H1 (cell line): ENCODE measurements at regions not wholly inside any gene's neighbourhood (a gene's known extent, or its start where the extent isn't known, plus 50 kb on each side); places are given as distances from the start of the nearest gene placed in this dataset.

Source experiments
- CTCF ChIA-PET: fragments of 300-600 bp; sonication (Branson Sonifier 250); formaldehyde crosslinking; loops from one replicate; lab custom pipeline; 2021; ENCODE audit not compliant: partially characterized antibody; lab: Charles Lee
- POLR2A ChIA-PET: fragments of 300-600 bp; sonication (Branson Sonifier 250); formaldehyde crosslinking; loops from one replicate; lab custom pipeline; 2021; ENCODE audit warnings: inconsistent platforms; ENCODE audit not compliant: partially characterized antibody; lab: Charles Lee
- DNase-seq, 2 experiments: peaks; one replicate each; pipeline versions ENCODE4 v3.0.0 to v3.0.0-alpha.2; 2010 to 2022; ENCODE audit warnings: low spot score in 2 of 2, low read depth in 1 of 2, mixed read lengths in 1 of 2
- FAIRE-seq: peaks from 2 replicates; lab custom pipeline; 2011; peaks lifted over from hg19 to GRCh38; lab: Jason Lieb, UNC
- H2AFZ ChIP-seq: 2 replicates; pipeline ENCODE4 v1.8.1; 2012; ENCODE audit warnings: low read length, inconsistent platforms
- H2AK5ac ChIP-seq: 2 replicates; pipeline ENCODE4 v1.6.1; 2013; ENCODE audit warnings: low read depth, low read length
- H2BK120ac ChIP-seq: replicated peaks from 2 replicates; pipeline ENCODE3; 2013; ENCODE audit warnings: low read depth, low read length, inconsistent platforms
- H2BK12ac ChIP-seq: 2 replicates; pipeline ENCODE4 v1.6.1; 2013; ENCODE audit warnings: low read depth, low read length
- H2BK15ac ChIP-seq: 2 replicates; pipeline ENCODE4 v1.6.1; 2013; ENCODE audit warnings: low read length
- H2BK20ac ChIP-seq: 2 replicates; pipeline ENCODE4 v1.6.1; 2013; ENCODE audit warnings: low read length
- H2BK5ac ChIP-seq: 2 replicates; pipeline ENCODE4 v1.6.1; 2013; ENCODE audit warnings: low read depth, low read length
- H3K14ac ChIP-seq: 2 replicates; pipeline ENCODE4 v1.6.1; 2013; ENCODE audit warnings: inconsistent platforms; ENCODE audit not compliant: insufficient read length
- H3K18ac ChIP-seq: 2 replicates; pipeline ENCODE4 v1.6.1; 2013; ENCODE audit warnings: low read length; ENCODE audit errors: extremely low read depth
- H3K23ac ChIP-seq: 2 replicates; pipeline ENCODE4 v1.6.1; 2013; ENCODE audit warnings: inconsistent platforms; ENCODE audit not compliant: insufficient read length
- H3K23me2 ChIP-seq: 2 replicates; pipeline ENCODE4 v1.6.1; 2013; ENCODE audit warnings: low read depth, low read length
- H3K27ac ChIP-seq: 2 replicates; pipeline ENCODE4 v1.6.1; 2011; ENCODE audit warnings: low read depth, low read length, inconsistent platforms
- H3K27me3 ChIP-seq, 4 experiments: replicated peaks in 1 of 4; 1 replicate in 1 of 4; 2 replicates in 3 of 4; pipeline versions ENCODE4 v1.6.1 to v1.8.1; 2011 to 2013; ENCODE audit warnings: low read length in 3 of 4, mild to moderate bottlenecking in 3 of 4, inconsistent platforms in 2 of 4, mixed read lengths in 2 of 4, moderate library complexity in 1 of 4; ENCODE audit not compliant: control insufficient read depth in 3 of 4, insufficient read depth in 3 of 4; ENCODE audit errors: extremely low read depth in 1 of 4
- H3K36me3 ChIP-seq, 4 experiments: 2 replicates each; pipeline versions ENCODE4 v1.6.1 to v1.8.1; 2011 to 2013; ENCODE audit warnings: mild to moderate bottlenecking in 4 of 4, low read length in 3 of 4, moderate library complexity in 2 of 4, control low read depth in 1 of 4, inconsistent platforms in 1 of 4; ENCODE audit not compliant: insufficient read depth in 4 of 4, control insufficient read depth in 2 of 4
- H3K4ac ChIP-seq: replicated peaks from 2 replicates; pipeline ENCODE3; 2013; ENCODE audit warnings: low read length, low read depth, mixed read lengths, inconsistent platforms; ENCODE audit not compliant: insufficient read length
- H3K4me1 ChIP-seq, 4 experiments: replicated peaks in 1 of 4; 1 replicate in 1 of 4; 2 replicates in 3 of 4; pipeline versions ENCODE4 v1.6.1 to v1.8.1; 2011 to 2013; ENCODE audit warnings: low read length in 3 of 4, inconsistent platforms in 2 of 4, mixed read lengths in 1 of 4; ENCODE audit not compliant: insufficient read depth in 4 of 4, control insufficient read depth in 3 of 4
- H3K4me2 ChIP-seq, 2 experiments: 2 replicates each; pipeline versions ENCODE4 v1.6.1 to v1.8.1; 2011 to 2013; ENCODE audit warnings: low read depth in 2 of 2, low read length in 2 of 2, control low read depth in 1 of 2, inconsistent platforms in 1 of 2, mild to moderate bottlenecking in 1 of 2; ENCODE audit not compliant: insufficient read depth in 1 of 2
- H3K4me3 ChIP-seq, 4 experiments: fragments of 200-600, 300-600 bp in 1 of 4; sonication (generic), shearing (Covaris generic), sonication (Bioruptor Twin) in 1 of 4; 2 replicates each; pipeline versions ENCODE4 v1.5.1 to v1.8.1; 2011 to 2016; ENCODE audit warnings: low read length in 4 of 4, low read depth in 3 of 4, control low read depth in 2 of 4, inconsistent platforms in 2 of 4, mild to moderate bottlenecking in 2 of 4, mixed read lengths in 1 of 4, moderate library complexity in 1 of 4; ENCODE audit not compliant: insufficient read depth in 2 of 4; ENCODE audit errors: extremely low read depth in 1 of 4
- H3K56ac ChIP-seq: replicated peaks from 2 replicates; pipeline ENCODE3; 2013; ENCODE audit warnings: low read depth, mild to moderate bottlenecking, mixed read lengths, low read length, inconsistent platforms; ENCODE audit not compliant: insufficient read length
- H3K79me1 ChIP-seq: 2 replicates; pipeline ENCODE4 v1.6.1; 2013; ENCODE audit warnings: low read depth, low read length, control low read depth
- H3K79me2 ChIP-seq, 2 experiments: 2 replicates each; pipeline versions ENCODE4 v1.6.1 to v1.8.1; 2012 to 2013; ENCODE audit warnings: low read length in 2 of 2, mild to moderate bottlenecking in 2 of 2, inconsistent platforms in 1 of 2; ENCODE audit not compliant: insufficient read depth in 2 of 2, control insufficient read depth in 1 of 2
- H3K9ac ChIP-seq, 4 experiments: replicated peaks in 1 of 4; 1 replicate in 1 of 4; 2 replicates in 3 of 4; pipeline versions ENCODE4 v1.6.1 to v1.8.1; 2011 to 2013; ENCODE audit warnings: low read depth in 3 of 4, low read length in 3 of 4, control low read depth in 2 of 4, mild to moderate bottlenecking in 2 of 4, moderate library complexity in 2 of 4, inconsistent platforms in 1 of 4; ENCODE audit errors: extremely low read depth in 1 of 4
- H3K9me3 ChIP-seq, 2 experiments: 2 replicates each; pipeline versions ENCODE4 v1.6.1 to v1.8.1; 2012 to 2013; ENCODE audit warnings: mild to moderate bottlenecking in 2 of 2, moderate library complexity in 2 of 2, control low read depth in 1 of 2, inconsistent platforms in 1 of 2, low read depth in 1 of 2, low read length in 1 of 2, mixed read lengths in 1 of 2; ENCODE audit not compliant: insufficient read depth in 2 of 2
- H4K20me1 ChIP-seq, 2 experiments: replicated peaks in 1 of 2; 2 replicates each; pipeline versions ENCODE3 to v1.8.1; 2011 to 2013; ENCODE audit warnings: inconsistent platforms in 2 of 2, low read length in 2 of 2, mild to moderate bottlenecking in 1 of 2; ENCODE audit not compliant: insufficient read depth in 2 of 2, control insufficient read depth in 1 of 2
- H4K5ac ChIP-seq: 2 replicates; pipeline ENCODE4 v1.6.1; 2013; ENCODE audit warnings: low read length, low read depth, mixed read lengths, inconsistent platforms; ENCODE audit not compliant: insufficient read length
- H4K8ac ChIP-seq: 2 replicates; pipeline ENCODE4 v1.8.0; 2013; ENCODE audit warnings: mild to moderate bottlenecking, moderate library complexity, low read length, inconsistent platforms; ENCODE audit not compliant: insufficient read depth; ENCODE audit errors: extremely low read depth
- H4K91ac ChIP-seq: replicated peaks from 2 replicates; pipeline ENCODE3; 2013; ENCODE audit warnings: low read length, mixed read lengths, inconsistent platforms; ENCODE audit not compliant: insufficient read length
- CBX5 ChIP-seq: fragments of 300-800, 300-1000 bp; sonication (generic); IDR thresholded peaks from 2 replicates; pipeline ENCODE4 v1.7.1; 2016; ENCODE audit warnings: antibody characterized with exemption, low read length, low read depth
- CHD1 ChIP-seq: IDR thresholded peaks from 2 replicates; pipeline ENCODE4 v1.6.1; 2012; ENCODE audit warnings: low read depth, low read length, improper control_type of control experiment
- CHD2 ChIP-seq: IDR thresholded peaks from 2 replicates; pipeline ENCODE4 v1.6.1; 2012; ENCODE audit warnings: low read length, improper control_type of control experiment
- CREB1 ChIP-seq: IDR thresholded peaks from 2 replicates; pipeline ENCODE4 v1.6.1; 2012; ENCODE audit warnings: inconsistent platforms
- GTF2F1 ChIP-seq: IDR thresholded peaks from 2 replicates; pipeline ENCODE4 v1.6.1; 2012; ENCODE audit warnings: low read depth, low read length, improper control_type of control experiment, borderline replicate concordance
- KDM4A ChIP-seq: IDR thresholded peaks from one replicate; pipeline ENCODE4 v1.7.1; 2012; ENCODE audit warnings: low read depth, mild to moderate bottlenecking, moderate library complexity, low read length, inconsistent platforms; ENCODE audit not compliant: severe bottlenecking
- MAFK ChIP-seq: IDR thresholded peaks from 2 replicates; pipeline ENCODE4 v1.6.1; 2012; ENCODE audit warnings: low read depth, mild to moderate bottlenecking, improper control_type of control experiment, low read length
- NANOG ChIP-seq: IDR thresholded peaks from 2 replicates; pipeline ENCODE4 v1.6.1; 2011; ENCODE audit warnings: low read length, low read depth, mild to moderate bottlenecking, inconsistent platforms; ENCODE audit not compliant: insufficient read depth, poor library complexity, severe bottlenecking
- PHF8 ChIP-seq: fragments of 200-600 bp; sonication (generic); conservative IDR thresholded peaks from 2 replicates; pipeline ENCODE4 v1.7.1; 2012; ENCODE audit warnings: low read depth, mild to moderate bottlenecking, inconsistent platforms, low read length, moderate library complexity
- POLR2AphosphoS5 ChIP-seq: IDR thresholded peaks from 2 replicates; pipeline ENCODE4 v1.6.1; 2011; ENCODE audit warnings: low read depth, low read length
- SIN3A ChIP-seq, 2 experiments: IDR thresholded peaks in 1 of 2; conservative IDR thresholded peaks in 1 of 2; 2 replicates each; pipeline ENCODE4 v1.6.1; 2011 to 2012; ENCODE audit warnings: low read length in 2 of 2, improper control_type of control experiment in 1 of 2, low read depth in 1 of 2, mild to moderate bottlenecking in 1 of 2
- SIRT6 ChIP-seq: IDR thresholded peaks from one replicate; pipeline ENCODE4 v1.7.1; 2012; ENCODE audit warnings: low read length, inconsistent platforms
- SP1 ChIP-seq: IDR thresholded peaks from 2 replicates; pipeline ENCODE4 v1.6.1; 2011; ENCODE audit warnings: low read depth, low read length
- SP2 ChIP-seq: IDR thresholded peaks from 2 replicates; pipeline ENCODE4 v1.6.1; 2012; ENCODE audit warnings: mild to moderate bottlenecking, low read length, inconsistent platforms
- WGBS, 2 experiments: shearing (Covaris generic) in 1 of 2; methylation state at CpG; one replicate each; pipeline versions ENCODE4 v1.1.6 to v1.1.7; 2013 to 2015; ENCODE audit warnings: low lambda C conversion rate in 2 of 2, mixed read lengths in 2 of 2, inconsistent platforms in 1 of 2, low coverage in 1 of 2, missing lambda C conversion rate in 1 of 2; ENCODE audit not compliant: insufficient replicate concordance in 2 of 2, insufficient coverage in 1 of 2, insufficient read length in 1 of 2; ENCODE audit errors: extremely low coverage in 1 of 2, missing lambda C conversion rate in 1 of 2; 5-methylcytosine and 5-hydroxymethylcytosine counted together
- TF ChIP-seq, protein P1 (sequence below): IDR thresholded peaks from 2 replicates; pipeline ENCODE4 v1.6.1; 2011; ENCODE audit warnings: low read length, improper control_type of control experiment

DNA sequence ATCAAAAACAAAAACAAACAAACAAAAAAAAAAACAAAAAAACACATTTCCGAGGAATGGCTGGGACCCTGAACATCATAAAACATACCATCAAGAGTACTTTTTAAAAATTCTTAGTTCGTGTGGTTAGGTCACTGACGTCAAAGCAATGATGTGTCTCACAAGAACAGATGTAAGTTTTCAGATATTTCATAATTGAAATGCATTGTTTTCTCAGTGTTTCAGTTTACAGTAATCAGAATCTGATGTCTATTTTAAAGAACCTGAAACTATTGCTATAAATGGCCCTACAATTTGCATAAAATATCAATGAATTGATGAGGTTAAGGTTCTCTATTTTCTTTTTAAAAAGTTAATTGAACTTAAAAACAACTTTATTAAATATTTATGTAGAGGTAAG, 103.7 kb upstream of the HGF start:
- Histone ChIP-seq H3K14ac (no peak overlapping the region), H2BK12ac (no peak overlapping the region), H4K91ac (no peak overlapping the region), H3K9ac (no peak overlapping the region), H2BK20ac (no peak overlapping the region), H2AFZ (no peak overlapping the region), H3K36me3 (no peaks in the 10 kb centered on the region), H3K27ac (no peak overlapping the region), H4K20me1 (no peaks in the 10 kb centered on the region), H4K8ac (no peak overlapping the region), H3K23ac (no peak overlapping the region), H3K4me3 (no peak overlapping the region), H3K56ac (no peak overlapping the region), H3K79me2 (no peaks in the 10 kb centered on the region), H3K27me3 (no peaks in the 10 kb centered on the region), H2BK120ac (no peak overlapping the region), H2BK5ac (no peak overlapping the region), H2BK15ac (no peak overlapping the region), H3K4ac (no peak overlapping the region), H3K4me2 (no peak overlapping the region), H3K18ac (no peak overlapping the region), H2AK5ac (no peak overlapping the region), H4K5ac (no peak overlapping the region), H3K23me2 (no peaks in the 10 kb centered on the region), H3K79me1 (no peaks in the 10 kb centered on the region), H3K4me1 (no peaks in the 10 kb centered on the region), H3K9me3 (no peaks in the 10 kb centered on the region)
- no peak for DNase-seq
- no peak for FAIRE-seq
- CTCF ChIA-PET = no interaction called here
- POLR2A ChIA-PET = no interaction called here
- 92% methylated on average over 3 of the region's 3 CpGs; no CpG with 5 or more reads in 1 of the 2 experiments for WGBS, 2 experiments
- TF ChIP-seq NANOG = no peak
- no peak for TF ChIP-seq CHD2
- no peak for TF ChIP-seq CBX5
- TF ChIP-seq CHD1 = no peak
- no peak for TF ChIP-seq SP2
- no peak for TF ChIP-seq POLR2AphosphoS5
- no peak for TF ChIP-seq SP1
- no peak for TF ChIP-seq MAFK
- TF ChIP-seq CREB1 = no peak
- TF ChIP-seq SIN3A (conservative IDR thresholded peaks at IDR 0.05 in 1 of 2, IDR thresholded peaks at IDR 0.05 in 1 of 2; ENCODE audit: low read depth in 1 of 2, low read length in 2 of 2) = no peak
- no peak for TF ChIP-seq KDM4A
- TF ChIP-seq, protein P1, sequence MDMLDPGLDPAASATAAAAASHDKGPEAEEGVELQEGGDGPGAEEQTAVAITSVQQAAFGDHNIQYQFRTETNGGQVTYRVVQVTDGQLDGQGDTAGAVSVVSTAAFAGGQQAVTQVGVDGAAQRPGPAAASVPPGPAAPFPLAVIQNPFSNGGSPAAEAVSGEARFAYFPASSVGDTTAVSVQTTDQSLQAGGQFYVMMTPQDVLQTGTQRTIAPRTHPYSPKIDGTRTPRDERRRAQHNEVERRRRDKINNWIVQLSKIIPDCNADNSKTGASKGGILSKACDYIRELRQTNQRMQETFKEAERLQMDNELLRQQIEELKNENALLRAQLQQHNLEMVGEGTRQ = no peak
- no peak for TF ChIP-seq PHF8
- TF ChIP-seq GTF2F1 = no peak
- no peak for TF ChIP-seq SIRT6
